ENCODE measurements at regions not wholly inside any gene's neighbourhood (a gene's known extent, or its start where the extent isn't known, plus 50 kb on each side); places are given as distances from the start of the nearest gene placed in this dataset.

- H2AK5ac ChIP-seq (ENCODE audit: low read length) = no peak overlapping the region
- peak overlapping the region; percentile 55 for H2BK12ac ChIP-seq (ENCODE audit: low read length)
- no peak overlapping the region for H3K27ac ChIP-seq (ENCODE audit: low read depth, low read length)
- peaks cover 13 to 15% of the 10 kb centered on the region in 2 experiments for H3K4me1 ChIP-seq (ENCODE audit: control insufficient read depth in 1 of 2, insufficient read depth in 2 of 2, low read length in 2 of 2)
- peaks cover 17% of the 10 kb centered on the region for H3K79me1 ChIP-seq (ENCODE audit: low read length)
- no CpG with 5 or more reads among the region's 4 CpGs for WGBS (ENCODE audit: extremely low coverage, insufficient coverage, insufficient read length)
- H3K4me2 ChIP-seq (ENCODE audit: low read length) = no peak overlapping the region
- peaks cover 3% of the 10 kb centered on the region for H3K79me2 ChIP-seq (ENCODE audit: control insufficient read depth, insufficient read depth, low read length, poor library complexity)
- H2BK5ac ChIP-seq (ENCODE audit: low read depth, low read length, poor library complexity) = no peak overlapping the region
- no peak overlapping the region for H4K91ac ChIP-seq (ENCODE audit: low read depth, low read length)
- no peak overlapping the region for H3K9ac ChIP-seq (ENCODE audit: low read length)
- H3K9me3 ChIP-seq (ENCODE audit: insufficient read depth, low read depth, low read length) = no peaks in the 10 kb centered on the region
- no peak overlapping the region for H3K18ac ChIP-seq (ENCODE audit: low read length)
- no peak overlapping the region for H3K4me3 ChIP-seq (ENCODE audit: low read depth, low read length)
- H3K36me3 ChIP-seq (ENCODE audit: control insufficient read depth in 1 of 2, insufficient read depth in 2 of 2, low read length in 2 of 2) = no peaks in the 10 kb centered on the region
- no peak overlapping the region for H4K8ac ChIP-seq (ENCODE audit: low read depth, low read length)
- H3K23ac ChIP-seq (ENCODE audit: low read length) = no peak overlapping the region
- no peak for DNase-seq
- H3K27me3 ChIP-seq (ENCODE audit: insufficient read depth, low read length) = no peaks in the 10 kb centered on the region
- H3K4ac ChIP-seq (ENCODE audit: low read depth, low read length) = no peak overlapping the region
- H2AFZ ChIP-seq (ENCODE audit: insufficient read depth, low read length, poor library complexity) = no peak overlapping the region
- H2BK120ac ChIP-seq (ENCODE audit: insufficient read depth, low read length, poor library complexity) = no peak overlapping the region
- H4K12ac ChIP-seq (ENCODE audit: low read depth, low read length) = no peak overlapping the region
- H3K14ac ChIP-seq (ENCODE audit: low read length) = no peak overlapping the region
Measured at GRCh38 chr6:81897793-81898192, 145.3 kb upstream of the TENT5A start.

GRCh38 chr6:81896525-81897503 lies 144.3 kb upstream of the TENT5A start:
- no peak overlapping the region for H3K4me3 ChIP-seq (ENCODE audit: low read depth, low read length)
- no CpG with 5 or more reads among the region's 7 CpGs for WGBS (ENCODE audit: extremely low coverage, insufficient coverage, insufficient read length)
- peak overlapping the region; percentile 60 for H3K14ac ChIP-seq (ENCODE audit: low read length)

GRCh38 chr6:81895511-81896185 lies 143.2 kb upstream of the TENT5A start:
- peak overlapping the region; percentile 77 for H3K27ac ChIP-seq (ENCODE audit: low read depth, low read length)
- H3K4me3 ChIP-seq (ENCODE audit: low read depth, low read length) = no peak overlapping the region
- H2AK5ac ChIP-seq (ENCODE audit: low read length) = no peak overlapping the region
- H2BK5ac ChIP-seq (ENCODE audit: low read depth, low read length, poor library complexity) = no peak overlapping the region
- peaks cover 3% of the 10 kb centered on the region for H3K79me2 ChIP-seq (ENCODE audit: control insufficient read depth, insufficient read depth, low read length, poor library complexity)
- no peak overlapping the region for H3K23ac ChIP-seq (ENCODE audit: low read length)
- no peak overlapping the region for H3K9ac ChIP-seq (ENCODE audit: low read length)
- H2BK12ac ChIP-seq (ENCODE audit: low read length) = no peak overlapping the region
- peaks cover 13 to 15% of the 10 kb centered on the region in 2 experiments for H3K4me1 ChIP-seq (ENCODE audit: control insufficient read depth in 1 of 2, insufficient read depth in 2 of 2, low read length in 2 of 2)
- H3K4ac ChIP-seq (ENCODE audit: low read depth, low read length) = no peak overlapping the region
- no peaks in the 10 kb centered on the region for H3K27me3 ChIP-seq (ENCODE audit: insufficient read depth, low read length)
- no CpG with 5 or more reads among the region's 5 CpGs for WGBS (ENCODE audit: extremely low coverage, insufficient coverage, insufficient read length)
- H3K79me1 ChIP-seq (ENCODE audit: low read length) = peaks cover 20% of the 10 kb centered on the region
- no peak overlapping the region for H4K12ac ChIP-seq (ENCODE audit: low read depth, low read length)
- H2BK120ac ChIP-seq (ENCODE audit: insufficient read depth, low read length, poor library complexity) = no peak overlapping the region
- no peak overlapping the region for H4K8ac ChIP-seq (ENCODE audit: low read depth, low read length)
- no peak overlapping the region for H3K18ac ChIP-seq (ENCODE audit: low read length)
- H3K14ac ChIP-seq (ENCODE audit: low read length) = no peak overlapping the region
- H3K9me3 ChIP-seq (ENCODE audit: insufficient read depth, low read depth, low read length) = no peaks in the 10 kb centered on the region
- peak overlapping the region; percentile 33 for H3K4me2 ChIP-seq (ENCODE audit: low read length)
- no peak overlapping the region for H4K91ac ChIP-seq (ENCODE audit: low read depth, low read length)
- H2AFZ ChIP-seq (ENCODE audit: insufficient read depth, low read length, poor library complexity) = no peak overlapping the region
- DNase-seq = peak; percentile 83 to 89
- no peaks in the 10 kb centered on the region for H3K36me3 ChIP-seq (ENCODE audit: control insufficient read depth in 1 of 2, insufficient read depth in 2 of 2, low read length in 2 of 2)

More at GRCh38 chr6:81896525-81897503, 144.3 kb upstream of the TENT5A start:
- peak overlapping the region; percentile 98 for H4K91ac ChIP-seq (ENCODE audit: low read depth, low read length)
- H4K8ac ChIP-seq (ENCODE audit: low read depth, low read length) = peak overlapping the region; percentile 74
- H3K9ac ChIP-seq (ENCODE audit: low read length) = no peak overlapping the region
- H3K79me1 ChIP-seq (ENCODE audit: low read length) = peaks cover 20% of the 10 kb centered on the region
- no peaks in the 10 kb centered on the region for H3K27me3 ChIP-seq (ENCODE audit: insufficient read depth, low read length)
- peak in 1 of 2 donors; percentile 81 for DNase-seq
- H3K23ac ChIP-seq (ENCODE audit: low read length) = no peak overlapping the region
- H3K4ac ChIP-seq (ENCODE audit: low read depth, low read length) = peak overlapping the region; percentile 36
- H2BK120ac ChIP-seq (ENCODE audit: insufficient read depth, low read length, poor library complexity) = peak overlapping the region; percentile 95
- no peak overlapping the region for H3K4me2 ChIP-seq (ENCODE audit: low read length)
- H3K18ac ChIP-seq (ENCODE audit: low read length) = peak overlapping the region; percentile 64
- H3K4me1 ChIP-seq (ENCODE audit: control insufficient read depth in 1 of 2, insufficient read depth in 2 of 2, low read length in 2 of 2) = peaks cover 13 to 15% of the 10 kb centered on the region in 2 experiments
- H2AK5ac ChIP-seq (ENCODE audit: low read length) = peak overlapping the region; percentile 82
- H2BK5ac ChIP-seq (ENCODE audit: low read depth, low read length, poor library complexity) = peak overlapping the region; percentile 86
- peak overlapping the region; percentile 51 for H4K12ac ChIP-seq (ENCODE audit: low read depth, low read length)
- peaks cover 3% of the 10 kb centered on the region for H3K79me2 ChIP-seq (ENCODE audit: control insufficient read depth, insufficient read depth, low read length, poor library complexity)
- H2BK12ac ChIP-seq (ENCODE audit: low read length) = peak overlapping the region; percentile 89
- no peaks in the 10 kb centered on the region for H3K36me3 ChIP-seq (ENCODE audit: control insufficient read depth in 1 of 2, insufficient read depth in 2 of 2, low read length in 2 of 2)
- H3K9me3 ChIP-seq (ENCODE audit: insufficient read depth, low read depth, low read length) = no peaks in the 10 kb centered on the region
- no peak overlapping the region for H2AFZ ChIP-seq (ENCODE audit: insufficient read depth, low read length, poor library complexity)
- peak overlapping the region; percentile 79 for H3K27ac ChIP-seq (ENCODE audit: low read depth, low read length)

GRCh38 chr6:81894788-81895271 lies 142.3 kb upstream of the TENT5A start:
- H4K12ac ChIP-seq (ENCODE audit: low read depth, low read length) = no peak overlapping the region
- no peak overlapping the region for H3K9ac ChIP-seq (ENCODE audit: low read length)

More at GRCh38 chr6:81894788-81895271, 142.3 kb upstream of the TENT5A start:
- Histone ChIP-seq H2AFZ (ENCODE audit: insufficient read depth, low read length, poor library complexity) (no peak overlapping the region), H4K91ac (ENCODE audit: low read depth, low read length) (peak overlapping the region; percentile 83), H3K18ac (ENCODE audit: low read length) (peak overlapping the region; percentile 60), H3K9me3 (ENCODE audit: insufficient read depth, low read depth, low read length) (no peaks in the 10 kb centered on the region), H3K79me2 (ENCODE audit: control insufficient read depth, insufficient read depth, low read length, poor library complexity) (peaks cover 3% of the 10 kb centered on the region), H3K4me1 (ENCODE audit: control insufficient read depth in 1 of 2, insufficient read depth in 2 of 2, low read length in 2 of 2) (peaks cover 13 to 15% of the 10 kb centered on the region in 2 experiments), H4K8ac (ENCODE audit: low read depth, low read length) (peak overlapping the region; percentile 77), H3K14ac (ENCODE audit: low read length) (peak overlapping the region; percentile 81), H3K4me2 (ENCODE audit: low read length) (peak overlapping the region; percentile 11), H2BK12ac (ENCODE audit: low read length) (peak overlapping the region; percentile 93), H3K27ac (ENCODE audit: low read depth, low read length) (peak overlapping the region; percentile 77), H2BK120ac (ENCODE audit: insufficient read depth, low read length, poor library complexity) (peak overlapping the region; percentile 39), H2AK5ac (ENCODE audit: low read length) (no peak overlapping the region), H3K27me3 (ENCODE audit: insufficient read depth, low read length) (no peaks in the 10 kb centered on the region), H3K79me1 (ENCODE audit: low read length) (peaks cover 20% of the 10 kb centered on the region), H3K4ac (ENCODE audit: low read depth, low read length) (peak overlapping the region; percentile 5), H3K36me3 (ENCODE audit: control insufficient read depth in 1 of 2, insufficient read depth in 2 of 2, low read length in 2 of 2) (no peaks in the 10 kb centered on the region), H3K23ac (ENCODE audit: low read length) (no peak overlapping the region), H3K4me3 (ENCODE audit: low read depth, low read length) (no peak overlapping the region), H2BK5ac (ENCODE audit: low read depth, low read length, poor library complexity) (peak overlapping the region; percentile 78)
- peak in 1 of 2 donors; percentile 17 for DNase-seq
- no CpG with 5 or more reads among the region's 6 CpGs for WGBS (ENCODE audit: extremely low coverage, insufficient coverage, insufficient read length)

Data from trophoblast cell (in vitro differentiated cells and primary cell).